Parathyroid adenoma (tissue), 2 donors: ENCODE measurements at regions not wholly inside any gene's neighbourhood (a gene's known extent, or its start where the extent isn't known, plus 50 kb on each side); places are given as distances from the start of the nearest gene placed in this dataset.

ENCODE experiments used
- H2AFZ ChIP-seq: fragments of 300-600 bp; sonication (generic); one replicate; pipeline ENCODE4 v1.7.0; 2017; ENCODE audit warnings: antibody characterized with exemption, mild to moderate bottlenecking
- H3K27ac ChIP-seq: fragments of 300-600 bp; sonication (generic); one replicate; pipeline ENCODE4 v1.7.0; 2017
- H3K27me3 ChIP-seq: fragments of 300-600 bp; sonication (generic); one replicate; pipeline ENCODE4 v1.7.0; 2017; ENCODE audit warnings: low read length; ENCODE audit not compliant: control insufficient read depth, insufficient read depth
- H3K36me3 ChIP-seq: fragments of 300-600 bp; sonication (generic); one replicate; pipeline ENCODE4 v1.7.0; 2017; ENCODE audit warnings: low read length; ENCODE audit not compliant: control insufficient read depth, insufficient read depth
- H3K4me1 ChIP-seq: fragments of 300-600 bp; sonication (generic); one replicate; pipeline ENCODE4 v1.7.0; 2017; ENCODE audit warnings: control low read depth
- H3K4me2 ChIP-seq: fragments of 300-600 bp; sonication (generic); one replicate; pipeline ENCODE4 v1.7.0; 2017; ENCODE audit warnings: low read length
- H3K4me3 ChIP-seq: fragments of 300-600 bp; sonication (generic); one replicate; pipeline ENCODE4 v1.7.0; 2017; ENCODE audit warnings: low read depth, low read length
- H3K79me2 ChIP-seq: fragments of 300-600 bp; sonication (generic); one replicate; pipeline ENCODE4 v1.7.0; 2017; ENCODE audit warnings: control low read depth
- H3K9ac ChIP-seq: fragments of 300-600 bp; sonication (generic); one replicate; pipeline ENCODE4 v1.7.0; 2017; ENCODE audit warnings: mild to moderate bottlenecking
- H3K9me3 ChIP-seq: fragments of 300-600 bp; sonication (generic); one replicate; pipeline ENCODE4 v1.7.0; 2017; ENCODE audit warnings: low read length; ENCODE audit not compliant: control insufficient read depth
- TF ChIP-seq, protein P1 (sequence below): fragments of 300-600 bp; sonication (generic); IDR thresholded peaks from one replicate; pipeline ENCODE4 v1.7.0; 2017; ENCODE audit warnings: antibody characterized with exemption, mild to moderate bottlenecking
- donor health status: primary hyperparathyroidism.

DNA sequence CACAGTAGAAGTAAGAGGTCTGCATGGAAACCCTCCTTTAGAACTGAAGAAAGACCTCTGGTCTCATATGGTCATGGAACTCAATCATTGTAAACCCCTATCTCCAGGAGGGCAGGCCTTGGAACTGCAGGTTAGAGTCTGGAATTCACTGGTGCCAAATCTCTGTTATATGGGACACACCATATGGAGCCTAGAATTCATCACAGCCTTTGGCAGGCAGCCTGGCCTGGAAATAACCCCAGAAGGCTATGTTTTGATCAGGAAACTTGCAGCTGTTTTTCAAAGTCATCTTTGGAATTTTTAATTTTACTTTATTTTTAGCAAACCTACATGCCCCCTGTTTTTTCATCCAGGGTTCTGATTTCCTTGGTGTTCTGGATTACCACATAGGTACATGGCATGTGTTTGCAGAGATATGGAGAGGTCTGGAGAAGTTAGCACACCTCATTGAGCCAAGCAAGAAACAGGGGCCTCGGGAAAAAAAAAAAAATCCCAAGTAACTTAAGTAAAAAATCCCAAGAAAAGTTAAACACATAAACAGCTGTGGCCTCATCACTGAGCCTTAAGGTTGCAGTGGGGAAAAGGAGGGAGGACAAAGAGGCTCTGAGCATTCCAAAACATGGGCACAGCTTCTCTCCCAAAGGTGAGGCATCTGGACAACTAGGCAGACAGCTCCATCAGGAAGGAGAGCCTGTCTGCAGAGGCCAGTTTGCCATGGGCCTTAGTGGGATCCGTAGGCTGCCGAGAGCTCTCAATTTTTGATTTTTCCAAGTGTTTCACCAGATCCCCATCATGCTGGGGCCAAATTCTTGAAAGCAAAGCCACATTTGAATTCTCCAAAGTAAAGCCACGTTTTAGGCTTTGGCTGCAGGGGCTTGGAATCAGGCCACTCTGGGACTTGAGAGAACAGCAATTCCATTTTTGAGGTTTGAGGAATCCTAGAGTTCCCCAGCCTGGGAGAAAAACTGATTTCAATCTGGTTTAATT is 339.6 kb upstream of the TBX3 start:
- Histone ChIP-seq H3K27me3 (no peaks in the 10 kb centered on the region), H3K4me3 (no peak overlapping the region), H3K79me2 (no peaks in the 10 kb centered on the region), H3K27ac (no peak overlapping the region), H3K9me3 (peaks cover 2% of the 10 kb centered on the region), H3K9ac (no peak overlapping the region), H3K4me2 (no peak overlapping the region), H3K36me3 (no peaks in the 10 kb centered on the region), H2AFZ (no peak overlapping the region), H3K4me1 (no peaks in the 10 kb centered on the region)
- TF ChIP-seq, protein P1, sequence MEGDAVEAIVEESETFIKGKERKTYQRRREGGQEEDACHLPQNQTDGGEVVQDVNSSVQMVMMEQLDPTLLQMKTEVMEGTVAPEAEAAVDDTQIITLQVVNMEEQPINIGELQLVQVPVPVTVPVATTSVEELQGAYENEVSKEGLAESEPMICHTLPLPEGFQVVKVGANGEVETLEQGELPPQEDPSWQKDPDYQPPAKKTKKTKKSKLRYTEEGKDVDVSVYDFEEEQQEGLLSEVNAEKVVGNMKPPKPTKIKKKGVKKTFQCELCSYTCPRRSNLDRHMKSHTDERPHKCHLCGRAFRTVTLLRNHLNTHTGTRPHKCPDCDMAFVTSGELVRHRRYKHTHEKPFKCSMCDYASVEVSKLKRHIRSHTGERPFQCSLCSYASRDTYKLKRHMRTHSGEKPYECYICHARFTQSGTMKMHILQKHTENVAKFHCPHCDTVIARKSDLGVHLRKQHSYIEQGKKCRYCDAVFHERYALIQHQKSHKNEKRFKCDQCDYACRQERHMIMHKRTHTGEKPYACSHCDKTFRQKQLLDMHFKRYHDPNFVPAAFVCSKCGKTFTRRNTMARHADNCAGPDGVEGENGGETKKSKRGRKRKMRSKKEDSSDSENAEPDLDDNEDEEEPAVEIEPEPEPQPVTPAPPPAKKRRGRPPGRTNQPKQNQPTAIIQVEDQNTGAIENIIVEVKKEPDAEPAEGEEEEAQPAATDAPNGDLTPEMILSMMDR, result no peak

DNA sequence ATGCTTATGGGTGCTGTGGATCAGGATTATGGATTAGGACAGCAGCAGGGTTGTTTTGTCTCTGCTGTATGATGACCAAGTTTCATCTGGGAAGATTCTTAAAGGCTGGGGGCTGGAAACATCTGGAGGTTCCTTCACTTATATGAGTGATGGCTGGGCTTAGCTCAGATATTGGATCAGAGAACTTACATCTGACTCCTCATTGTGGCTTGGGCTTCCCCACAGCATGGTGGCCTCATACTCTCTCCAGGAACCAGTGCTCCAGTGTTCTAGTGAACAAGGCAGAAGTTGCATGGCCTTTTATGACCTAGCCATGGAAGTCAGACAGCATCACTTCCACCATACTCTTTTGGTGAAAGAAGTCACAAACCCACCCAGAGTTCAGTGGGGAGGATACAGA is 336.1 kb upstream of the TBX3 start:
- H3K36me3 ChIP-seq, result no peaks in the 10 kb centered on the region
- no peaks in the 10 kb centered on the region for H3K4me1 ChIP-seq
- no peaks in the 10 kb centered on the region for H3K27me3 ChIP-seq
- H3K4me3 ChIP-seq, result no peak overlapping the region
- H3K27ac ChIP-seq, result no peak overlapping the region
- TF ChIP-seq, protein P1, result no peak
- no peak overlapping the region for H3K9ac ChIP-seq
- H3K4me2 ChIP-seq, result no peak overlapping the region
- H3K79me2 ChIP-seq, result no peaks in the 10 kb centered on the region
- H3K9me3 ChIP-seq, result peaks cover 3% of the 10 kb centered on the region
- H2AFZ ChIP-seq, result no peak overlapping the region

DNA sequence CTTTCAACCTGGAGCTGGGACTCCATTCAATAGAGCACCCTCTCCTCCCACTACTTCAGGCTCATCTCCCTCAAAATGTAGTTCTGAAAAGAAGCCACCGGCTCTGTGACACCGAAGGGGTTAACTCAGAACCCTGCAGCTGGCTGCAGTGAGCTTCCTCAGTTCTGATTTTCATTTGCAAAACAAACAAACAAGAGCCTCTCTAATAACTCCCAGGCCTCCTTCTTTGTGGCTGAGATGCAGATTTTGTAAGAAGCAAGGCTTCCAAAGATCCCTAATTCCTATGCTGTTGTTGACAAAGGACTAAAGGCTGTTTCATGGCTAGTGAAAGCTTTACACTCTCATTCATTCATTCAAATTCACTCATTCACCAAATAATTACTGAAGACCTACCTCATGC is 333.4 kb upstream of the TBX3 start:
- Histone ChIP-seq H3K9ac (no peak overlapping the region), H3K9me3 (peaks cover 3% of the 10 kb centered on the region), H3K79me2 (no peaks in the 10 kb centered on the region), H3K27me3 (no peaks in the 10 kb centered on the region), H3K36me3 (no peaks in the 10 kb centered on the region), H3K27ac (no peak overlapping the region), H3K4me3 (no peak overlapping the region), H3K4me1 (no peaks in the 10 kb centered on the region), H2AFZ (no peak overlapping the region), H3K4me2 (no peak overlapping the region)
- TF ChIP-seq, protein P1, result no peak

DNA sequence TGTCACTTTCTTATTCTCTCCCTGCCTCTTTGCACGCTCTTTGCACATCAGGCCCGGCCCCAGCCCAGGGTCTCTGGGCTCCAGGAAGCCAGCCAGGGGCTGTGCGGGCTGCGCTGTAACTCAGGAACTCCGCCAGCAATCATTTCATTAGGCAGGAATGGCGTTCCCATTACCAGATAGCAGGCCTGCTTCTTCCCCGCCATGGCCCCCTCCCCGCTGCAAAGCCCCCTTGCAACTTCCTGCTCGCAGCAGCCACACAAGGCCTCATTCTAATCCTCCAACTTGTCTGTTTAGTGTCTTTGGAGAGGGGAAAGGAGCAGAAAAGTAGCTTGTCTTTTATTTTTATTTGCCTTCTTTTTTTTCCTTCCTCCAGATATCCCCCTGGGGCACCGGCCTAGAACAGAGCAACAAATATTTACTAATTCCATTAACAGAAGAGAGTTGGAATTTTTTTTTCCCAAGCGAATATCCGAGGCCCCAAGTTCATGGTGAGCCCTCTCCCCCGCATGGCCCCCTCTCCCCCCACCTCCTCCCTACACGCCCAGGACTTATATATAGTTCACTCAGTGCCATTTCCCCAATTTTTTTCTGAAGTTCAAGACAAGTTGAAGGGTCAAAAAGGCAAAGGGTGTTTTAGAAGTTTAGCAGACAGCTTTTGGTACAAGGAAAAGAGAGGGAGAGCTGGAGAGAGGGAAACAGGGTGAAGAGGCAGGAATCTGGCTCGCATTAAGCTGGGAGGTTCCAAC is 329.4 kb upstream of the TBX3 start:
- no peak overlapping the region for H3K27ac ChIP-seq
- peaks cover 2% of the 10 kb centered on the region for H3K9me3 ChIP-seq
- no peaks in the 10 kb centered on the region for H3K4me1 ChIP-seq
- no peak overlapping the region for H3K4me2 ChIP-seq
- no peaks in the 10 kb centered on the region for H3K27me3 ChIP-seq
- H2AFZ ChIP-seq, result no peak overlapping the region
- TF ChIP-seq, protein P1, result no peak
- H3K4me3 ChIP-seq, result no peak overlapping the region
- H3K79me2 ChIP-seq, result no peaks in the 10 kb centered on the region
- no peaks in the 10 kb centered on the region for H3K36me3 ChIP-seq
- no peak overlapping the region for H3K9ac ChIP-seq
